ENCODE measurements at regions not wholly inside any gene's neighbourhood (a gene's known extent, or its start where the extent isn't known, plus 50 kb on each side); places are given as distances from the start of the nearest gene placed in this dataset.
"Not testable (repeated sequence)": the region's sequence is repeated elsewhere in the genome, so short reads cannot be mapped to it uniquely, and the experiment has no call there.

- H3K4me3 Mint-ChIP-seq: no peak overlapping the region
- H3K27me3 Mint-ChIP-seq (ENCODE audit: low read depth): no peaks in the 10 kb centered on the region
- DNase-seq (ENCODE audit: low spot score): no peak
- H3K4me1 Mint-ChIP-seq (ENCODE audit: low read depth): no peaks in the 10 kb centered on the region
- no peak overlapping the region for H3K27ac Mint-ChIP-seq
- H3K9me3 Mint-ChIP-seq: no peaks in the 10 kb centered on the region
- H3K36me3 Mint-ChIP-seq (ENCODE audit: low read depth): no peaks in the 10 kb centered on the region
Observed at GRCh38 chr2:188786368-188786841, 187.8 kb upstream of the COL3A1 start.

GRCh38 chr2:188787021-188787657 lies 187.0 kb upstream of the COL3A1 start:
- DNase-seq (ENCODE audit: low spot score): no peak
- no peak overlapping the region for H3K27ac Mint-ChIP-seq
- no peaks in the 10 kb centered on the region for H3K36me3 Mint-ChIP-seq (ENCODE audit: low read depth)
- H3K4me3 Mint-ChIP-seq: no peak overlapping the region
- H3K9me3 Mint-ChIP-seq: no peaks in the 10 kb centered on the region
- no peaks in the 10 kb centered on the region for H3K4me1 Mint-ChIP-seq (ENCODE audit: low read depth)
- H3K27me3 Mint-ChIP-seq (ENCODE audit: low read depth): no peaks in the 10 kb centered on the region

GRCh38 chr2:188787658-188788240 lies 186.4 kb upstream of the COL3A1 start:
- Mint-ChIP-seq H3K4me1 (ENCODE audit: low read depth) (no peaks in the 10 kb centered on the region), H3K4me3 (no peak overlapping the region), H3K9me3 (no peaks in the 10 kb centered on the region), H3K27ac (no peak overlapping the region), H3K36me3 (ENCODE audit: low read depth) (no peaks in the 10 kb centered on the region), H3K27me3 (ENCODE audit: low read depth) (no peaks in the 10 kb centered on the region)
- no peak for DNase-seq (ENCODE audit: low spot score)

- H3K36me3 Mint-ChIP-seq (ENCODE audit: low read depth): no peaks in the 10 kb centered on the region
- no peak for DNase-seq (ENCODE audit: low spot score)
- H3K4me3 Mint-ChIP-seq: no peak overlapping the region
- H3K9me3 Mint-ChIP-seq: no peaks in the 10 kb centered on the region
- H3K27me3 Mint-ChIP-seq (ENCODE audit: low read depth): no peaks in the 10 kb centered on the region
- H3K4me1 Mint-ChIP-seq (ENCODE audit: low read depth): no peaks in the 10 kb centered on the region
- H3K27ac Mint-ChIP-seq: no peak overlapping the region
Observed at GRCh38 chr2:188788621-188789020, 185.6 kb upstream of the COL3A1 start.

GRCh38 chr2:188789951-188790350 lies 184.2 kb upstream of the COL3A1 start:
- no peaks in the 10 kb centered on the region for H3K36me3 Mint-ChIP-seq (ENCODE audit: low read depth)
- H3K27me3 Mint-ChIP-seq (ENCODE audit: low read depth): no peaks in the 10 kb centered on the region
- DNase-seq (ENCODE audit: low spot score): no peak
- no peak overlapping the region for H3K27ac Mint-ChIP-seq
- no peaks in the 10 kb centered on the region for H3K9me3 Mint-ChIP-seq
- H3K4me1 Mint-ChIP-seq (ENCODE audit: low read depth): no peaks in the 10 kb centered on the region
- no peak overlapping the region for H3K4me3 Mint-ChIP-seq

- H3K27ac Mint-ChIP-seq; H3K9me3 Mint-ChIP-seq; H3K27me3 Mint-ChIP-seq (ENCODE audit: low read depth); DNase-seq (ENCODE audit: low spot score); H3K4me3 Mint-ChIP-seq; H3K4me1 Mint-ChIP-seq (ENCODE audit: low read depth); H3K36me3 Mint-ChIP-seq (ENCODE audit: low read depth): not testable (repeated sequence)
Observed at GRCh38 chr2:188794453-188794852, 179.7 kb upstream of the COL3A1 start.

- Mint-ChIP-seq H3K9me3 (no peaks in the 10 kb centered on the region), H3K36me3 (ENCODE audit: low read depth) (no peaks in the 10 kb centered on the region), H3K4me3 (no peak overlapping the region), H3K4me1 (ENCODE audit: low read depth) (no peaks in the 10 kb centered on the region), H3K27me3 (ENCODE audit: low read depth) (no peaks in the 10 kb centered on the region), H3K27ac (no peak overlapping the region)
- no peak for DNase-seq (ENCODE audit: low spot score)
Observed at GRCh38 chr2:188795762-188796161, 178.4 kb upstream of the COL3A1 start.

- Mint-ChIP-seq H3K27me3 (ENCODE audit: low read depth) (no peaks in the 10 kb centered on the region), H3K4me1 (ENCODE audit: low read depth) (no peaks in the 10 kb centered on the region), H3K4me3 (no peak overlapping the region), H3K27ac (no peak overlapping the region), H3K36me3 (ENCODE audit: low read depth) (no peaks in the 10 kb centered on the region), H3K9me3 (no peaks in the 10 kb centered on the region)
- no peak for DNase-seq (ENCODE audit: low spot score)
Observed at GRCh38 chr2:188797371-188797770, 176.8 kb upstream of the COL3A1 start.

- no peaks in the 10 kb centered on the region for H3K27me3 Mint-ChIP-seq (ENCODE audit: low read depth)
- no peak overlapping the region for H3K4me3 Mint-ChIP-seq
- no peak overlapping the region for H3K27ac Mint-ChIP-seq
- H3K9me3 Mint-ChIP-seq: no peaks in the 10 kb centered on the region
- H3K4me1 Mint-ChIP-seq (ENCODE audit: low read depth): no peaks in the 10 kb centered on the region
- DNase-seq (ENCODE audit: low spot score): no peak
- no peaks in the 10 kb centered on the region for H3K36me3 Mint-ChIP-seq (ENCODE audit: low read depth)
Observed at GRCh38 chr2:188798159-188798558, 176.0 kb upstream of the COL3A1 start.

GRCh38 chr2:188805219-188805618 lies 169.0 kb upstream of the COL3A1 start:
- Mint-ChIP-seq H3K4me3 (no peak overlapping the region), H3K36me3 (ENCODE audit: low read depth) (no peaks in the 10 kb centered on the region), H3K27me3 (ENCODE audit: low read depth) (no peaks in the 10 kb centered on the region), H3K4me1 (ENCODE audit: low read depth) (no peaks in the 10 kb centered on the region), H3K9me3 (no peaks in the 10 kb centered on the region), H3K27ac (no peak overlapping the region)
- no peak for DNase-seq (ENCODE audit: low spot score)

GRCh38 chr2:188808947-188809355 lies 165.2 kb upstream of the COL3A1 start:
- Mint-ChIP-seq H3K27ac (no peak overlapping the region), H3K9me3 (no peaks in the 10 kb centered on the region), H3K4me1 (ENCODE audit: low read depth) (no peaks in the 10 kb centered on the region), H3K36me3 (ENCODE audit: low read depth) (no peaks in the 10 kb centered on the region), H3K4me3 (no peak overlapping the region), H3K27me3 (ENCODE audit: low read depth) (no peaks in the 10 kb centered on the region)
- no peak for DNase-seq (ENCODE audit: low spot score)

GRCh38 chr2:188810586-188810985 lies 163.6 kb upstream of the COL3A1 start:
- no peaks in the 10 kb centered on the region for H3K9me3 Mint-ChIP-seq
- H3K4me3 Mint-ChIP-seq: no peak overlapping the region
- DNase-seq (ENCODE audit: low spot score): no peak
- H3K27me3 Mint-ChIP-seq (ENCODE audit: low read depth): no peaks in the 10 kb centered on the region
- no peak overlapping the region for H3K27ac Mint-ChIP-seq
- no peaks in the 10 kb centered on the region for H3K4me1 Mint-ChIP-seq (ENCODE audit: low read depth)
- H3K36me3 Mint-ChIP-seq (ENCODE audit: low read depth): no peaks in the 10 kb centered on the region

- Mint-ChIP-seq H3K27ac (no peak overlapping the region), H3K4me1 (ENCODE audit: low read depth) (no peaks in the 10 kb centered on the region), H3K4me3 (no peak overlapping the region), H3K9me3 (no peaks in the 10 kb centered on the region), H3K27me3 (ENCODE audit: low read depth) (no peaks in the 10 kb centered on the region), H3K36me3 (ENCODE audit: low read depth) (no peaks in the 10 kb centered on the region)
- no peak for DNase-seq (ENCODE audit: low spot score)
Observed at GRCh38 chr2:188811522-188811921, 162.7 kb upstream of the COL3A1 start.

- Mint-ChIP-seq H3K4me1 (ENCODE audit: low read depth) (no peaks in the 10 kb centered on the region), H3K4me3 (no peak overlapping the region), H3K27me3 (ENCODE audit: low read depth) (no peaks in the 10 kb centered on the region), H3K27ac (no peak overlapping the region), H3K9me3 (no peaks in the 10 kb centered on the region), H3K36me3 (ENCODE audit: low read depth) (no peaks in the 10 kb centered on the region)
- DNase-seq (ENCODE audit: low spot score): no peak
Observed at GRCh38 chr2:188813315-188813714, 160.9 kb upstream of the COL3A1 start.

- no peak for DNase-seq (ENCODE audit: low spot score)
- H3K4me3 Mint-ChIP-seq: no peak overlapping the region
- H3K27ac Mint-ChIP-seq: no peak overlapping the region
- H3K9me3 Mint-ChIP-seq: no peaks in the 10 kb centered on the region
- no peaks in the 10 kb centered on the region for H3K36me3 Mint-ChIP-seq (ENCODE audit: low read depth)
- H3K27me3 Mint-ChIP-seq (ENCODE audit: low read depth): no peaks in the 10 kb centered on the region
- H3K4me1 Mint-ChIP-seq (ENCODE audit: low read depth): no peaks in the 10 kb centered on the region
Observed at GRCh38 chr2:188813857-188814256, 160.3 kb upstream of the COL3A1 start.

All from T-helper 2 cell treated with Interferon-gamma antibody and Interleukin-4, amounts not matched to agents 5 μg/mL and 100 μg/mL, for 36 hours (primary cell).